CD14-positive monocyte (primary cell): ENCODE measurements at regions not wholly inside any gene's neighbourhood (a gene's known extent, or its start where the extent isn't known, plus 50 kb on each side); places are given as distances from the start of the nearest gene placed in this dataset.

Experiments
- DNase-seq, 3 donors: peaks; one replicate each; pipeline ENCODE4 v3.0.0-alpha.2; 2011 to 2022
- H2AFZ ChIP-seq: 2 replicates; pipeline ENCODE4 v1.6.0; 2012; ENCODE audit warnings: mild to moderate bottlenecking, low read depth, low read length, inconsistent platforms; ENCODE audit not compliant: insufficient read depth, poor library complexity, severe bottlenecking
- H3K27ac ChIP-seq, 2 donors: 1 replicate in 1 of 2; 2 replicates in 1 of 2; pipeline ENCODE4 v1.5.1; 2012 to 2013; ENCODE audit warnings: low read length in 2 of 2, control low read depth in 1 of 2, inconsistent platforms in 1 of 2, low read depth in 1 of 2, mild to moderate bottlenecking in 1 of 2
- H3K27me3 ChIP-seq, 2 donors: one replicate each; pipeline versions ENCODE4 v1.6.0 to v1.6.1; 2011 to 2013; ENCODE audit warnings: low read length in 2 of 2; ENCODE audit not compliant: control insufficient read depth in 2 of 2, insufficient read depth in 2 of 2
- H3K36me3 ChIP-seq, 2 donors: replicated peaks in 1 of 2; 1 replicate in 1 of 2; 2 replicates in 1 of 2; pipeline versions ENCODE4 v1.5.1 to v1.6.1; 2012 to 2013; ENCODE audit warnings: low read length in 2 of 2, control low read depth in 1 of 2, inconsistent platforms in 1 of 2, mild to moderate bottlenecking in 1 of 2; ENCODE audit not compliant: insufficient read depth in 2 of 2, control insufficient read depth in 1 of 2
- H3K4me1 ChIP-seq, 2 donors: 1 replicate in 1 of 2; 2 replicates in 1 of 2; pipeline versions ENCODE4 v1.5.1 to v1.6.1; 2012 to 2013; ENCODE audit warnings: low read length in 2 of 2, control low read depth in 1 of 2, inconsistent platforms in 1 of 2, mild to moderate bottlenecking in 1 of 2, moderate library complexity in 1 of 2; ENCODE audit not compliant: insufficient read depth in 2 of 2, control insufficient read depth in 1 of 2
- H3K4me2 ChIP-seq: replicated peaks from 2 replicates; pipeline ENCODE3; 2012; ENCODE audit warnings: low read length, moderate library complexity, mild to moderate bottlenecking; ENCODE audit not compliant: poor library complexity, severe bottlenecking; ENCODE audit errors: extremely low read depth
- H3K4me3 ChIP-seq, 3 experiments: fragments of 200-600 bp in 1 of 3; sonication (generic) in 1 of 3; replicated peaks in 1 of 3; 1 replicate in 2 of 3; 2 replicates in 1 of 3; pipeline ENCODE4 v1.5.1; 2011 to 2013; ENCODE audit warnings: low read length in 3 of 3, mild to moderate bottlenecking in 3 of 3, control low read depth in 2 of 3, low read depth in 2 of 3, inconsistent platforms in 1 of 3, moderate library complexity in 1 of 3
- H3K79me2 ChIP-seq: 2 replicates; pipeline ENCODE4 v1.6.0; 2012; ENCODE audit warnings: mild to moderate bottlenecking, control low read depth, inconsistent platforms, low read length, moderate library complexity; ENCODE audit not compliant: insufficient read depth
- H3K9ac ChIP-seq: 2 replicates; pipeline ENCODE4 v1.6.0; 2017; ENCODE audit warnings: low read length, mild to moderate bottlenecking; ENCODE audit not compliant: insufficient read depth, poor library complexity, severe bottlenecking
- H3K9me3 ChIP-seq, 2 donors: replicated peaks in 1 of 2; 1 replicate in 1 of 2; 2 replicates in 1 of 2; pipeline versions ENCODE4 v1.5.1 to v1.6.1; 2012 to 2013; ENCODE audit warnings: low read length in 2 of 2, control low read depth in 1 of 2; ENCODE audit not compliant: control insufficient read depth in 1 of 2, insufficient read depth in 1 of 2
- H4K20me1 ChIP-seq: 2 replicates; pipeline ENCODE4 v1.6.0; 2012; ENCODE audit warnings: mild to moderate bottlenecking, low read length, control low read depth, moderate library complexity; ENCODE audit not compliant: insufficient read depth
- H3K27ac Mint-ChIP-seq, 7 donors: one replicate each; pipeline ENCODE4 v1.8.0; 2020; ENCODE audit warnings: mild to moderate bottlenecking in 7 of 7, mixed read lengths in 7 of 7, moderate library complexity in 6 of 7, inconsistent platforms in 2 of 7
- H3K27me3 Mint-ChIP-seq, 3 donors: one replicate each; pipeline ENCODE4 v1.8.0; 2021 to 2022; ENCODE audit warnings: low read depth in 3 of 3, mild to moderate bottlenecking in 3 of 3, mixed read lengths in 3 of 3, moderate library complexity in 3 of 3, inconsistent platforms in 1 of 3
- H3K36me3 Mint-ChIP-seq, 2 donors: one replicate each; pipeline ENCODE4 v1.8.0; 2020; ENCODE audit warnings: mixed read lengths in 2 of 2, inconsistent platforms in 1 of 2, mild to moderate bottlenecking in 1 of 2
- H3K4me1 Mint-ChIP-seq: one replicate; pipeline ENCODE4 v1.8.0; 2020; ENCODE audit warnings: mild to moderate bottlenecking, mixed read lengths
- H3K4me3 Mint-ChIP-seq, 2 donors: one replicate each; pipeline ENCODE4 v1.8.0; 2020; ENCODE audit warnings: mild to moderate bottlenecking in 2 of 2, mixed read lengths in 2 of 2, moderate library complexity in 1 of 2
- H3K9me3 Mint-ChIP-seq, 7 donors: one replicate each; pipeline ENCODE4 v1.8.0; 2020 to 2022; ENCODE audit warnings: mixed read lengths in 7 of 7, mild to moderate bottlenecking in 6 of 7, moderate library complexity in 6 of 7, inconsistent platforms in 2 of 7
- CTCF ChIP-seq: fragments of 200-600 bp; IDR thresholded peaks from one replicate; pipeline ENCODE4 v1.8.0; 2022; ENCODE audit warnings: antibody characterized with exemption, mild to moderate bottlenecking
- WGBS: methylation state at CpG from one replicate; pipeline ENCODE4 v1.1.5; 2013; ENCODE audit warnings: missing lambda C conversion rate; ENCODE audit not compliant: insufficient coverage; 5-methylcytosine and 5-hydroxymethylcytosine counted together
- intact Hi-C, 2 donors: fragments of 100-400 bp; cut with micrococcal nuclease; formaldehyde crosslinking; loops; one replicate each; pipeline versions ENCODE4 v1.15.0 to v1.15.1; 2023

- Histone ChIP-seq H3K4me1 (no peaks in the 10 kb centered on the region), H3K9me3 (no peaks in the 10 kb centered on the region), H3K27ac (no peak overlapping the region), H2AFZ (no peak overlapping the region), H4K20me1 (no peaks in the 10 kb centered on the region), H3K4me2 (no peak overlapping the region), H3K9ac (no peak overlapping the region), H3K79me2 (no peaks in the 10 kb centered on the region), H3K27me3 (no peaks in the 10 kb centered on the region), H3K36me3 (no peaks in the 10 kb centered on the region), H3K4me3 (no peak overlapping the region)
- no peak overlapping the region for H3K4me3 Mint-ChIP-seq
- H3K9me3 Mint-ChIP-seq, result peaks cover 0 to 5% (median 0%) of the 10 kb centered on the region in 7 donors
- no peaks in the 10 kb centered on the region for H3K36me3 Mint-ChIP-seq
- no peak overlapping the region for H3K27ac Mint-ChIP-seq
- no peak for TF ChIP-seq CTCF
- H3K4me1 Mint-ChIP-seq, result no peaks in the 10 kb centered on the region
- DNase-seq, result no peak
- intact Hi-C loops, result no loop called here
- H3K27me3 Mint-ChIP-seq, result peaks cover 0 to 3% (median 0%) of the 10 kb centered on the region in 3 donors
Measured at GRCh38 chr4:74555231-74555630, 110.3 kb downstream of the AREG start.

GRCh38 chr4:74555843-74556242, 110.9 kb downstream of the AREG start:
- WGBS, result 80% methylated on average over 1 of the region's 1 CpG
- no peaks in the 10 kb centered on the region for H3K27me3 ChIP-seq
- no peaks in the 10 kb centered on the region for H3K4me1 ChIP-seq
- H3K9me3 ChIP-seq, result no peaks in the 10 kb centered on the region
- peaks cover 0 to 5% (median 0%) of the 10 kb centered on the region in 7 donors for H3K9me3 Mint-ChIP-seq
- H2AFZ ChIP-seq, result no peak overlapping the region
- no peak overlapping the region for H3K4me3 ChIP-seq
- DNase-seq, result no peak
- no peak overlapping the region for H3K4me2 ChIP-seq
- no peak overlapping the region for H3K4me3 Mint-ChIP-seq
- TF ChIP-seq CTCF, result no peak
- no peaks in the 10 kb centered on the region for H4K20me1 ChIP-seq
- H3K36me3 Mint-ChIP-seq, result no peaks in the 10 kb centered on the region
- H3K4me1 Mint-ChIP-seq, result no peaks in the 10 kb centered on the region
- H3K36me3 ChIP-seq, result no peaks in the 10 kb centered on the region
- H3K27ac ChIP-seq, result no peak overlapping the region
- H3K27ac Mint-ChIP-seq, result no peak overlapping the region
- H3K9ac ChIP-seq, result no peak overlapping the region
- H3K79me2 ChIP-seq, result no peaks in the 10 kb centered on the region
- H3K27me3 Mint-ChIP-seq, result peaks cover 0 to 3% (median 0%) of the 10 kb centered on the region in 3 donors
- intact Hi-C loops, result no loop called here
